Neural cell (in vitro differentiated cells): ENCODE measurements at regions not wholly inside any gene's neighbourhood (a gene's known extent, or its start where the extent isn't known, plus 50 kb on each side); places are given as distances from the start of the nearest gene placed in this dataset.

ENCODE experiments used
- H2AFZ ChIP-seq: fragments of 200-600, 300-800 bp; sonication (generic), shearing (Covaris generic); 2 replicates; pipeline ENCODE4 v1.6.0; 2014; ENCODE audit warnings: low read depth, mild to moderate bottlenecking, antibody characterized with exemption, low read length, moderate library complexity
- H3F3A ChIP-seq: fragments of 200-600 bp; shearing (Covaris generic); 2 replicates; pipeline ENCODE4 v1.6.1; 2016; ENCODE audit warnings: mild to moderate bottlenecking, moderate library complexity, mixed read lengths, antibody characterized with exemption, low read length; ENCODE audit not compliant: insufficient read depth, poor library complexity, severe bottlenecking
- H3K27ac ChIP-seq: fragments of 200-600, 300-800 bp; sonication (generic), shearing (Covaris generic); 2 replicates; pipeline ENCODE4 v1.5.1; 2014; ENCODE audit warnings: mild to moderate bottlenecking, low read length, moderate library complexity
- H3K27me3 ChIP-seq: fragments of 300-800, 200-600 bp; sonication (generic), shearing (Covaris generic); 2 replicates; pipeline ENCODE4 v1.6.0; 2014; ENCODE audit warnings: mild to moderate bottlenecking, low read depth, low read length, moderate library complexity; ENCODE audit not compliant: insufficient read depth
- H3K36me3 ChIP-seq: fragments of 300-800, 200-600 bp; sonication (generic), shearing (Covaris generic); 2 replicates; pipeline ENCODE4 v1.5.1; 2014; ENCODE audit warnings: mild to moderate bottlenecking, antibody characterized with exemption, low read length, moderate library complexity; ENCODE audit not compliant: insufficient read depth
- H3K4me2 ChIP-seq: fragments of 300-800, 200-600 bp; sonication (generic), shearing (Covaris generic); 2 replicates; pipeline ENCODE4 v1.6.0; 2014; ENCODE audit warnings: mild to moderate bottlenecking, low read length
- H3K4me3 ChIP-seq: fragments of 300-800, 200-600 bp; sonication (generic), shearing (Covaris generic); 2 replicates; pipeline ENCODE4 v1.5.1; 2014; ENCODE audit warnings: mild to moderate bottlenecking, low read length, moderate library complexity
- H3K79me2 ChIP-seq: fragments of 200-600 bp; shearing (Covaris generic); replicated peaks from 2 replicates; pipeline ENCODE4 v1.6.0; 2014; ENCODE audit warnings: mild to moderate bottlenecking, low read length, moderate library complexity; ENCODE audit not compliant: insufficient read depth
- H3K9ac ChIP-seq: fragments of 300-800, 200-600 bp; sonication (generic), shearing (Covaris generic); 2 replicates; pipeline ENCODE4 v1.6.1; 2016; ENCODE audit warnings: mild to moderate bottlenecking, low read length, mixed read lengths
- H3K9me2 ChIP-seq: fragments of 200-600 bp; shearing (Covaris generic); 2 replicates; pipeline ENCODE4 v1.6.1; 2016; ENCODE audit warnings: mild to moderate bottlenecking, low read length, mixed read lengths; ENCODE audit not compliant: insufficient read depth
- H3K9me3 ChIP-seq: fragments of 200-600, 300-800 bp; sonication (generic), shearing (Covaris generic); 2 replicates; pipeline ENCODE4 v1.6.1; 2016; ENCODE audit warnings: mild to moderate bottlenecking, mixed run types, low read length, moderate library complexity, mixed read lengths
- H4K20me1 ChIP-seq: fragments of 200-600 bp; shearing (Covaris generic); 2 replicates; pipeline ENCODE4 v1.6.1; 2016; ENCODE audit warnings: mild to moderate bottlenecking, mixed run types; ENCODE audit not compliant: insufficient read depth
- EP300 ChIP-seq: fragments of 450-650 bp; conservative IDR thresholded peaks from 2 replicates; pipeline ENCODE4 v1.6.1; 2014; ENCODE audit warnings: antibody characterized with exemption, mild to moderate bottlenecking, moderate library complexity; ENCODE audit not compliant: poor library complexity, severe bottlenecking
- EZH2 ChIP-seq: fragments of 200-600, 300-800 bp; shearing (Covaris generic), sonication (generic); IDR thresholded peaks from 2 replicates; pipeline ENCODE4 v1.6.1; 2014; ENCODE audit warnings: antibody characterized with exemption, low read length, borderline replicate concordance, mild to moderate bottlenecking; ENCODE audit not compliant: insufficient read depth, poor library complexity, severe bottlenecking
- MXI1 ChIP-seq: fragments of 450-650 bp; conservative IDR thresholded peaks from 2 replicates; pipeline ENCODE4 v1.6.1; 2014; ENCODE audit warnings: antibody characterized with exemption, mild to moderate bottlenecking; ENCODE audit not compliant: poor library complexity, severe bottlenecking
- POLR2AphosphoS5 ChIP-seq: IDR thresholded peaks from 2 replicates; pipeline ENCODE4 v1.6.1; 2012
- RAD21 ChIP-seq: fragments of 450-650 bp; conservative IDR thresholded peaks from 2 replicates; pipeline ENCODE4 v1.6.1; 2014; ENCODE audit warnings: antibody characterized with exemption, mild to moderate bottlenecking, moderate library complexity
- REST ChIP-seq: IDR thresholded peaks from 2 replicates; pipeline ENCODE4 v1.6.1; 2012; ENCODE audit warnings: borderline replicate concordance
- SMC3 ChIP-seq: fragments of 450-650 bp; conservative IDR thresholded peaks from 2 replicates; pipeline ENCODE4 v1.6.1; 2014; ENCODE audit warnings: antibody characterized with exemption, mild to moderate bottlenecking, moderate library complexity; ENCODE audit not compliant: poor library complexity
- TAF1 ChIP-seq: IDR thresholded peaks from 2 replicates; pipeline ENCODE4 v1.6.1; 2012; ENCODE audit warnings: low read depth
- TF ChIP-seq, protein P1 (sequence below): fragments of 450-650 bp; IDR thresholded peaks from 2 replicates; pipeline ENCODE4 v1.5.1; 2014; ENCODE audit warnings: antibody characterized with exemption, mild to moderate bottlenecking, moderate library complexity; ENCODE audit not compliant: poor library complexity, severe bottlenecking

DNA sequence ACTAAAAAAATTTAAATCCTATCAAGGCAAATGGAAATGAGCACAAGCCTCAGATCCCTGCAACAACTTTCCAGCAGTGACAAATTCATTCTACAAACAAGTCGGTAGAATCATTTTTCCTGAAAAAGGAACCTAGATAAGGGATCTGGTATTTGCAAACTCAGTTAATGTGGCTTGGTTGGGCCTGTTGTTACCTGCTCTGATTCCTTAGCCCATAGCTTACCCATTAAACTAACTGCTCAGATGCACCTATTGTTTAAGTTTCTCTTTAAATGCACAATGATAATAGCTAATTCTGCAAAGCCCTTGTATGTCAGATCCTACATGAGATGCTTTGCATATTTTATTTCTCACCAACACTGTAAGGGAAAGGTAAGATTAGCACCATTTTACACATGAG is 377.4 kb upstream of the RGMA start:
- no peaks in the 10 kb centered on the region for H3K27me3 ChIP-seq
- H3K27ac ChIP-seq, result no peak overlapping the region
- no peaks in the 10 kb centered on the region for H4K20me1 ChIP-seq
- no peaks in the 10 kb centered on the region for H3K9me2 ChIP-seq
- H2AFZ ChIP-seq, result no peak overlapping the region
- H3K4me3 ChIP-seq, result no peak overlapping the region
- no peak overlapping the region for H3K4me2 ChIP-seq
- no peaks in the 10 kb centered on the region for H3K9me3 ChIP-seq
- no peak overlapping the region for H3K9ac ChIP-seq
- no peak for TF ChIP-seq TAF1
- no peak for TF ChIP-seq POLR2AphosphoS5
- no peak for TF ChIP-seq SMC3
- TF ChIP-seq EP300, result no peak
- no peak for TF ChIP-seq MXI1
- no peak for TF ChIP-seq REST
- no peak for TF ChIP-seq EZH2
- TF ChIP-seq RAD21, result no peak
- TF ChIP-seq, protein P1, sequence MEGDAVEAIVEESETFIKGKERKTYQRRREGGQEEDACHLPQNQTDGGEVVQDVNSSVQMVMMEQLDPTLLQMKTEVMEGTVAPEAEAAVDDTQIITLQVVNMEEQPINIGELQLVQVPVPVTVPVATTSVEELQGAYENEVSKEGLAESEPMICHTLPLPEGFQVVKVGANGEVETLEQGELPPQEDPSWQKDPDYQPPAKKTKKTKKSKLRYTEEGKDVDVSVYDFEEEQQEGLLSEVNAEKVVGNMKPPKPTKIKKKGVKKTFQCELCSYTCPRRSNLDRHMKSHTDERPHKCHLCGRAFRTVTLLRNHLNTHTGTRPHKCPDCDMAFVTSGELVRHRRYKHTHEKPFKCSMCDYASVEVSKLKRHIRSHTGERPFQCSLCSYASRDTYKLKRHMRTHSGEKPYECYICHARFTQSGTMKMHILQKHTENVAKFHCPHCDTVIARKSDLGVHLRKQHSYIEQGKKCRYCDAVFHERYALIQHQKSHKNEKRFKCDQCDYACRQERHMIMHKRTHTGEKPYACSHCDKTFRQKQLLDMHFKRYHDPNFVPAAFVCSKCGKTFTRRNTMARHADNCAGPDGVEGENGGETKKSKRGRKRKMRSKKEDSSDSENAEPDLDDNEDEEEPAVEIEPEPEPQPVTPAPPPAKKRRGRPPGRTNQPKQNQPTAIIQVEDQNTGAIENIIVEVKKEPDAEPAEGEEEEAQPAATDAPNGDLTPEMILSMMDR, result no peak
- H3K79me2 ChIP-seq, result no peaks in the 10 kb centered on the region
- H3K36me3 ChIP-seq, result no peaks in the 10 kb centered on the region
- H3F3A ChIP-seq, result no peaks in the 10 kb centered on the region

GRCh38 chr15:93462690-93463089 is 373.7 kb upstream of the RGMA start:
- Histone ChIP-seq H4K20me1 (no peaks in the 10 kb centered on the region), H3K4me2 (no peak overlapping the region), H3K27ac (no peak overlapping the region), H3K9me3 (no peaks in the 10 kb centered on the region), H3K36me3 (no peaks in the 10 kb centered on the region), H3F3A (no peaks in the 10 kb centered on the region), H3K9ac (no peak overlapping the region), H3K4me3 (no peak overlapping the region), H3K79me2 (no peaks in the 10 kb centered on the region), H3K9me2 (no peaks in the 10 kb centered on the region), H2AFZ (no peak overlapping the region), H3K27me3 (no peaks in the 10 kb centered on the region)
- no peak for TF ChIP-seq EP300
- TF ChIP-seq SMC3, result no peak
- TF ChIP-seq POLR2AphosphoS5, result no peak
- TF ChIP-seq MXI1, result no peak
- no peak for TF ChIP-seq REST
- no peak for TF ChIP-seq TAF1
- no peak for TF ChIP-seq EZH2
- TF ChIP-seq, protein P1, result no peak
